IMR-90 (cell line): ENCODE measurements at regions not wholly inside any gene's neighbourhood (a gene's known extent, or its start where the extent isn't known, plus 50 kb on each side); places are given as distances from the start of the nearest gene placed in this dataset.

Experiments
- ATAC-seq: fragments of 200-7000 bp; cut with Tn5 transposase; 2 replicates; pipeline ENCODE4 v1.9.1; 2020; ENCODE audit warnings: low read depth, mild to moderate bottlenecking, moderate library complexity
- BruUV-seq: library from RNA; stranded (reverse); fragments of 400-500 nt; replicated peaks from 2 replicates; lab custom pipeline; 2021; lab: Mats Ljungman, UMichigan
- CTCF ChIA-PET: fragments of 300-600 bp; formaldehyde crosslinking; extraction: SDS; loops from one replicate; lab custom pipeline; 2021; ENCODE audit warnings: antibody characterized with exemption; lab: Yijun Ruan, JAX
- POLR2A ChIA-PET: fragments of 300-600 bp; sonication (Branson Sonifier 250); formaldehyde crosslinking; loops from one replicate; lab custom pipeline; 2022; ENCODE audit warnings: antibody characterized with exemption; ENCODE audit not compliant: unreplicated experiment; lab: Charles Lee
- DNase-seq: peaks from one replicate; pipeline ENCODE4 v3.0.0; 2013
- H2AFZ ChIP-seq: replicated peaks from 2 replicates; pipeline ENCODE3; 2013; ENCODE audit warnings: low read length, mild to moderate bottlenecking; ENCODE audit not compliant: poor library complexity
- H2AK5ac ChIP-seq: 2 replicates; pipeline ENCODE4 v1.6.1; 2013; ENCODE audit warnings: low read depth, low read length, inconsistent platforms
- H2AK9ac ChIP-seq: replicated peaks from 2 replicates; pipeline ENCODE3; 2013; ENCODE audit warnings: mild to moderate bottlenecking, low read depth, low read length, moderate library complexity; ENCODE audit not compliant: poor library complexity
- H2BK120ac ChIP-seq: 2 replicates; pipeline ENCODE4 v1.6.1; 2013; ENCODE audit warnings: low read depth, low read length, inconsistent platforms
- H2BK15ac ChIP-seq: 3 replicates; pipeline ENCODE4 v1.6.1; 2013; ENCODE audit warnings: low read depth, low read length, inconsistent platforms
- H2BK20ac ChIP-seq: 2 replicates; pipeline ENCODE4 v1.6.1; 2013; ENCODE audit warnings: low read depth, mild to moderate bottlenecking, inconsistent platforms, low read length, moderate library complexity
- H2BK5ac ChIP-seq: 2 replicates; pipeline ENCODE4 v1.6.1; 2013; ENCODE audit warnings: mild to moderate bottlenecking, low read depth, low read length, inconsistent platforms; ENCODE audit not compliant: poor library complexity, severe bottlenecking
- H3K14ac ChIP-seq: replicated peaks from 2 replicates; pipeline ENCODE4 v1.6.1; 2013; ENCODE audit warnings: low read depth, low read length, inconsistent platforms
- H3K18ac ChIP-seq: 2 replicates; pipeline ENCODE4 v1.6.1; 2013; ENCODE audit warnings: low read depth, low read length, control low read depth
- H3K23ac ChIP-seq: 2 replicates; pipeline ENCODE4 v1.6.1; 2013; ENCODE audit warnings: low read depth, low read length, inconsistent platforms
- H3K27ac ChIP-seq: 2 replicates; pipeline ENCODE4 v1.5.1; 2013; ENCODE audit warnings: mild to moderate bottlenecking, control low read depth, low read length; ENCODE audit not compliant: insufficient read depth
- H3K27me3 ChIP-seq: 2 replicates; pipeline ENCODE4 v1.6.1; 2013; ENCODE audit warnings: low read length; ENCODE audit not compliant: control insufficient read depth, insufficient read depth
- H3K36me3 ChIP-seq: 2 replicates; pipeline ENCODE4 v1.6.1; 2013; ENCODE audit warnings: low read length, mixed read lengths; ENCODE audit not compliant: control insufficient read depth, insufficient read depth
- H3K4ac ChIP-seq: 2 replicates; pipeline ENCODE4 v1.6.1; 2013; ENCODE audit warnings: low read depth, low read length, inconsistent platforms
- H3K4me1 ChIP-seq: 2 replicates; pipeline ENCODE4 v1.6.1; 2013; ENCODE audit warnings: low read length, mixed read lengths; ENCODE audit not compliant: control insufficient read depth, insufficient read depth
- H3K4me2 ChIP-seq: 2 replicates; pipeline ENCODE4 v1.6.1; 2013; ENCODE audit warnings: low read depth, mild to moderate bottlenecking, control low read depth, low read length, moderate library complexity
- H3K4me3 ChIP-seq: 2 replicates; pipeline ENCODE4 v1.5.1; 2013; ENCODE audit warnings: low read depth, mild to moderate bottlenecking, control low read depth, low read length, moderate library complexity; ENCODE audit not compliant: insufficient read depth
- H3K56ac ChIP-seq: 2 replicates; pipeline ENCODE4 v1.6.1; 2013; ENCODE audit warnings: low read length, inconsistent platforms; ENCODE audit not compliant: insufficient read depth; ENCODE audit errors: extremely low read depth
- H3K79me1 ChIP-seq, 2 experiments: 2 replicates each; pipeline ENCODE4 v1.6.1; 2013; ENCODE audit warnings: low read length in 2 of 2, inconsistent platforms in 1 of 2, low read depth in 1 of 2
- H3K9ac ChIP-seq: 2 replicates; pipeline ENCODE4 v1.6.1; 2013; ENCODE audit warnings: low read depth, low read length, control low read depth
- H3K9me1 ChIP-seq: 2 replicates; pipeline ENCODE4 v1.6.1; 2013; ENCODE audit warnings: low read length, inconsistent platforms; ENCODE audit not compliant: insufficient read depth
- H3K9me3 ChIP-seq: 2 replicates; pipeline ENCODE4 v1.6.1; 2013; ENCODE audit warnings: low read length; ENCODE audit not compliant: control insufficient read depth, insufficient read depth
- H4K20me1 ChIP-seq: 2 replicates; pipeline ENCODE4 v1.6.1; 2013; ENCODE audit warnings: low read length, inconsistent platforms; ENCODE audit not compliant: insufficient read depth
- H4K5ac ChIP-seq: 2 replicates; pipeline ENCODE4 v1.6.1; 2013; ENCODE audit warnings: mild to moderate bottlenecking, low read depth, low read length, control low read depth
- H4K8ac ChIP-seq, 2 experiments: 2 replicates each; pipeline ENCODE4 v1.6.1; 2013; ENCODE audit warnings: low read depth in 2 of 2, low read length in 2 of 2, control low read depth in 1 of 2, inconsistent platforms in 1 of 2
- H4K91ac ChIP-seq: 2 replicates; pipeline ENCODE4 v1.6.1; 2013; ENCODE audit warnings: low read depth, low read length, inconsistent platforms; ENCODE audit not compliant: insufficient read depth
- BHLHE40 ChIP-seq: fragments of 150-350 bp; IDR thresholded peaks from 2 replicates; pipeline ENCODE4 v1.6.1; 2016; ENCODE audit warnings: mild to moderate bottlenecking, low read depth, low read length
- CEBPB ChIP-seq: IDR thresholded peaks from 2 replicates; pipeline ENCODE4 v1.6.1; 2012; ENCODE audit warnings: low read depth, low read length, improper control_type of control experiment
- CHD1 ChIP-seq: IDR thresholded peaks from 2 replicates; pipeline ENCODE4 v1.6.1; 2012; ENCODE audit warnings: low read depth, low read length, improper control_type of control experiment
- CTCF ChIP-seq: conservative IDR thresholded peaks from 2 replicates; pipeline ENCODE4 v1.5.1; 2012; ENCODE audit warnings: mild to moderate bottlenecking, low read depth, low read length, improper control_type of control experiment
- ELK1 ChIP-seq: fragments of 150-350 bp; IDR thresholded peaks from 2 replicates; pipeline ENCODE4 v1.6.1; 2016; ENCODE audit warnings: low read depth, mild to moderate bottlenecking, low read length, moderate library complexity, borderline replicate concordance
- MAFK ChIP-seq: IDR thresholded peaks from 2 replicates; pipeline ENCODE4 v1.6.1; 2012; ENCODE audit warnings: low read depth, low read length, improper control_type of control experiment
- NFE2L2 ChIP-seq: fragments of 150-350 bp; IDR thresholded peaks from 2 replicates; pipeline ENCODE4 v1.6.1; 2016; ENCODE audit warnings: low read depth, mild to moderate bottlenecking, low read length
- RFX5 ChIP-seq: IDR thresholded peaks from 2 replicates; pipeline ENCODE4 v1.8.0; 2012; ENCODE audit warnings: low read depth, mild to moderate bottlenecking, low read length, moderate library complexity
- WGBS, 2 experiments: methylation state at CpG; one replicate each; pipeline versions ENCODE4 v1.1.5 to v1.1.7; 2013; ENCODE audit warnings: missing lambda C conversion rate in 2 of 2; ENCODE audit not compliant: insufficient read length in 1 of 2; ENCODE audit errors: extremely low coverage in 2 of 2; 5-methylcytosine and 5-hydroxymethylcytosine counted together
- dilution Hi-C: fragments of 300-500 bp; cut with HindIII; formaldehyde crosslinking; loops from one replicate; pipeline ENCODE4 v1.14.3; 2018; ENCODE audit warnings: low sequenced_read_pairs; ENCODE audit not compliant: unreplicated experiment
- in situ Hi-C: fragments of 300-500 bp; cut with MboI; formaldehyde crosslinking; loops from 3 replicates; pipeline ENCODE4 v1.14.3; 2019; ENCODE audit warnings: low sequenced_read_pairs, inconsistent platforms, mixed read lengths
- intact Hi-C: fragments of 100-400 bp; cut with micrococcal nuclease; formaldehyde crosslinking; loops from 2 replicates; pipeline ENCODE4 v1.10.0; 2022

GRCh38 chr11:28481616-28482480 is 373.7 kb downstream of the METTL15 start (continued):
- no peak for TF ChIP-seq RFX5

GRCh38 chr11:28480406-28480805 is 372.2 kb downstream of the METTL15 start:
- no CpG with 5 or more reads among the region's 4 CpGs for WGBS, 2 experiments
- no peaks in the 10 kb centered on the region for H3K9me3 ChIP-seq
- H2BK20ac ChIP-seq, result no peak overlapping the region
- no peak overlapping the region for H3K4me2 ChIP-seq
- no peak overlapping the region for H3K56ac ChIP-seq
- H4K8ac ChIP-seq, result no peak overlapping the region
- no peak overlapping the region for H2AFZ ChIP-seq
- no peak overlapping the region for H2BK5ac ChIP-seq
- no peaks in the 10 kb centered on the region for H3K36me3 ChIP-seq
- no peak overlapping the region for H3K27ac ChIP-seq
- H3K23ac ChIP-seq, result no peak overlapping the region
- no peak for DNase-seq
- H2BK120ac ChIP-seq, result no peak overlapping the region
- no peaks in the 10 kb centered on the region for H3K27me3 ChIP-seq
- no peak overlapping the region for H4K5ac ChIP-seq
- H2AK9ac ChIP-seq, result no peak overlapping the region
- H3K4me1 ChIP-seq, result no peaks in the 10 kb centered on the region
- intact Hi-C loops (no loop called here), in situ Hi-C loops (no loop called here), dilution Hi-C loops (no loop called here)
- H3K4ac ChIP-seq, result no peak overlapping the region
- no peak overlapping the region for H3K18ac ChIP-seq
- H3K9ac ChIP-seq, result no peak overlapping the region
- TF ChIP-seq NFE2L2 (no peak), CTCF (no peak), BHLHE40 (no peak), MAFK (no peak), CEBPB (no peak), CHD1 (no peak), ELK1 (no peak)
- POLR2A ChIA-PET, result no interaction called here
- no peak overlapping the region for H2BK15ac ChIP-seq
- no peak for ATAC-seq
- H3K9me1 ChIP-seq, result no peaks in the 10 kb centered on the region
- H3K14ac ChIP-seq, result no peak overlapping the region
- H3K79me1 ChIP-seq, result no peaks in the 10 kb centered on the region
- H4K91ac ChIP-seq, result no peak overlapping the region
- CTCF ChIA-PET, result no interaction called here
- H2AK5ac ChIP-seq, result no peak overlapping the region
- no peaks in the 10 kb centered on the region for H4K20me1 ChIP-seq
- no TSS peak for BruUV-seq
- H3K4me3 ChIP-seq, result no peak overlapping the region
